ENCODE measurements at regions not wholly inside any gene's neighbourhood (a gene's known extent, or its start where the extent isn't known, plus 50 kb on each side); places are given as distances from the start of the nearest gene placed in this dataset.

DNA sequence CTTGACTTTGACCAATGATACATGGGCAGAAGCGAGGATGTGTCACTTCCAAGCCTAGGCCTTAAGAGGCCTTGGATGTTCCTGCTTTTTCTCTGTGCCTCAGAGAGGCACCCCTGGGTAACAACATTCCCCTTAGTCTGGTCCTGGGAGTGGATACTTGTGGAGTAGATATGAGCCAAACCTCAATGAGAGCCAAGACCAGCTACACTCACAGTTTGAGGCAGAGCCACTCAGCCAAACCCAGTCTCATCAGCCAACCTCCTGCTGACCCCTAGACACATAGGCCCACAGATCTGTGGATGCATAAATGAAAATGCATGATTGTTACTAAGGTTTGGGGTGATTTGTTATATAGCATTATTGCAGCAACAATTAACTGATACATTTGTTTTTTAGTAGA lies 114.2 kb downstream of the ZNF621 start:
- H3K27ac ChIP-seq (ENCODE audit: low read depth, low read length, poor library complexity, severe bottlenecking), result no peak overlapping the region
- DNase-seq (ENCODE audit: low spot score), result no peak
- CTCF ChIA-PET (ENCODE audit: unreplicated experiment), result no interaction called here
- TF ChIP-seq, protein P1, sequence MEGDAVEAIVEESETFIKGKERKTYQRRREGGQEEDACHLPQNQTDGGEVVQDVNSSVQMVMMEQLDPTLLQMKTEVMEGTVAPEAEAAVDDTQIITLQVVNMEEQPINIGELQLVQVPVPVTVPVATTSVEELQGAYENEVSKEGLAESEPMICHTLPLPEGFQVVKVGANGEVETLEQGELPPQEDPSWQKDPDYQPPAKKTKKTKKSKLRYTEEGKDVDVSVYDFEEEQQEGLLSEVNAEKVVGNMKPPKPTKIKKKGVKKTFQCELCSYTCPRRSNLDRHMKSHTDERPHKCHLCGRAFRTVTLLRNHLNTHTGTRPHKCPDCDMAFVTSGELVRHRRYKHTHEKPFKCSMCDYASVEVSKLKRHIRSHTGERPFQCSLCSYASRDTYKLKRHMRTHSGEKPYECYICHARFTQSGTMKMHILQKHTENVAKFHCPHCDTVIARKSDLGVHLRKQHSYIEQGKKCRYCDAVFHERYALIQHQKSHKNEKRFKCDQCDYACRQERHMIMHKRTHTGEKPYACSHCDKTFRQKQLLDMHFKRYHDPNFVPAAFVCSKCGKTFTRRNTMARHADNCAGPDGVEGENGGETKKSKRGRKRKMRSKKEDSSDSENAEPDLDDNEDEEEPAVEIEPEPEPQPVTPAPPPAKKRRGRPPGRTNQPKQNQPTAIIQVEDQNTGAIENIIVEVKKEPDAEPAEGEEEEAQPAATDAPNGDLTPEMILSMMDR (conservative IDR thresholded peaks at IDR 0.05; ENCODE audit: low read length), result no peak
- TF ChIP-seq EZH2phosphoT487 (IDR thresholded peaks at IDR 0.05; ENCODE audit: borderline replicate concordance, low read depth, low read length), result no peak
- no peak overlapping the region for H3K4me2 ChIP-seq (ENCODE audit: low read length)
- no peaks in the 10 kb centered on the region for H3K79me2 ChIP-seq (ENCODE audit: insufficient read depth, low read depth, low read length)
- POLR2A ChIA-PET, result no interaction called here
- intact Hi-C loops (cut with micrococcal nuclease; ENCODE audit: unreplicated experiment), result no loop called here
- BruUV-seq (replicated peaks), result no TSS peak
- no peaks in the 10 kb centered on the region for H3K4me1 ChIP-seq (ENCODE audit: insufficient read depth, low read length, poor library complexity, severe bottlenecking)
- no peaks in the 10 kb centered on the region for H3K9me3 ChIP-seq (ENCODE audit: low read length)
- H3K9me2 ChIP-seq (ENCODE audit: insufficient read depth, low read length), result no peaks in the 10 kb centered on the region
- no peaks in the 10 kb centered on the region for H3K36me3 ChIP-seq (ENCODE audit: insufficient read depth, low read length)
- H2AFZ ChIP-seq (ENCODE audit: low read length), result no peak overlapping the region
- no peaks in the 10 kb centered on the region for H4K20me1 ChIP-seq (ENCODE audit: insufficient read depth, low read length)
- H3K4me3 ChIP-seq (ENCODE audit: low read depth, low read length, poor library complexity, severe bottlenecking), result no peak overlapping the region

DNA sequence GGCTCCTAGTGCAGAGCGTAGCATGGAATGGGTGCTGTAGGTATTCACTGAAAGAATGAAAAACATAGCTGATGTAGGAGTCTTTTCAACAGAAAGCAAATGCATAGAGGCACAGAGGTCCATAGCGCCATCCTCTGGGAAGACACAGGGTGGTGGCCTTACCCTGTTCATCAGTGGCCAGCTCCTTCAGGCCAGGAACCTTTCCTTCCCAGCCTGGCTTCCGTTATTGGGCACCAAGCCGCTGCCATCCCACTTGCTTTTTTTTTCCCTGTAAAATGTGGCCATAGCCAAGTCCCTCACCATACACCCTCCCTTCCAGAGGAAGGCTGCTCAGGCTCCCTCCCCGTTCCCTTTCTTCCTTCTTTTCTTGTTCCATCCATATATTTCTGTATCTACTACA lies 118.1 kb downstream of the ZNF621 start:
- Histone ChIP-seq H3K27ac (ENCODE audit: low read depth, low read length, poor library complexity, severe bottlenecking) (no peak overlapping the region), H3K4me1 (ENCODE audit: insufficient read depth, low read length, poor library complexity, severe bottlenecking) (no peaks in the 10 kb centered on the region), H4K20me1 (ENCODE audit: insufficient read depth, low read length) (no peaks in the 10 kb centered on the region), H3K4me3 (ENCODE audit: low read depth, low read length, poor library complexity, severe bottlenecking) (no peak overlapping the region), H3K9me2 (ENCODE audit: insufficient read depth, low read length) (no peaks in the 10 kb centered on the region), H3K4me2 (ENCODE audit: low read length) (no peak overlapping the region), H3K9me3 (ENCODE audit: low read length) (no peaks in the 10 kb centered on the region), H3K36me3 (ENCODE audit: insufficient read depth, low read length) (no peaks in the 10 kb centered on the region), H2AFZ (ENCODE audit: low read length) (no peak overlapping the region), H3K79me2 (ENCODE audit: insufficient read depth, low read depth, low read length) (no peaks in the 10 kb centered on the region)
- intact Hi-C loops (cut with micrococcal nuclease; ENCODE audit: unreplicated experiment), result no loop called here
- ChIA-PET POLR2A (no interaction called here), CTCF (ENCODE audit: unreplicated experiment) (no interaction called here)
- no TSS peak for BruUV-seq (replicated peaks)
- no peak for DNase-seq (ENCODE audit: low spot score)
- TF ChIP-seq, protein P1 (conservative IDR thresholded peaks at IDR 0.05; ENCODE audit: low read length), result no peak
- no peak for TF ChIP-seq EZH2phosphoT487 (IDR thresholded peaks at IDR 0.05; ENCODE audit: borderline replicate concordance, low read depth, low read length)

DNA sequence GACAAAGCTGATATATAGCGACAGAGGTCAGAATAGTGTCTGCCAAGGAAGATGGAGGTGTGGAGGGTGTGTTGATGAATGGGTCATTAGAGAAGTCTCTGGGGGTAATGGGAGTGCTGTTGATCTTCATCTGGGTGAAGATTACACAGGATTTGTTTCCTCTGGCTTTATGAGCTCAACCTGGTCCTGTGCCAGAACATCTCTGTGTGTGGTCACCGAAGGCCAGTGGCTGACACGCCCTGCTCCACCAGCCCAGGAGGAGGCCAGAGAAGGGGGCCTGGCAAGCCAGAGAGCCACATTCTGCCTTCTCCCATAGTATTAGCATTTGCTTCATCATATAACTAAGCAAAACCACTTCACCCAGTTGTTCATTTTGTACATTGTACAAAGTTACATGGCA lies 121.1 kb downstream of the ZNF621 start:
- Histone ChIP-seq H3K4me3 (ENCODE audit: low read depth, low read length, poor library complexity, severe bottlenecking) (no peak overlapping the region), H2AFZ (ENCODE audit: low read length) (no peak overlapping the region), H3K4me2 (ENCODE audit: low read length) (no peak overlapping the region), H3K79me2 (ENCODE audit: insufficient read depth, low read depth, low read length) (no peaks in the 10 kb centered on the region), H3K36me3 (ENCODE audit: insufficient read depth, low read length) (no peaks in the 10 kb centered on the region), H3K27ac (ENCODE audit: low read depth, low read length, poor library complexity, severe bottlenecking) (no peak overlapping the region), H4K20me1 (ENCODE audit: insufficient read depth, low read length) (no peaks in the 10 kb centered on the region), H3K9me3 (ENCODE audit: low read length) (no peaks in the 10 kb centered on the region), H3K9me2 (ENCODE audit: insufficient read depth, low read length) (no peaks in the 10 kb centered on the region), H3K4me1 (ENCODE audit: insufficient read depth, low read length, poor library complexity, severe bottlenecking) (no peaks in the 10 kb centered on the region)
- ChIA-PET POLR2A (interaction anchor here (0.7 to 0.9 kb wide), 2 partner anchors 11 to 65 kb away, joined by 3 to 6 read pairs; no protein-coding TSS in a partner anchor), CTCF (ENCODE audit: unreplicated experiment) (no interaction called here)
- TF ChIP-seq, protein P1 (conservative IDR thresholded peaks at IDR 0.05; ENCODE audit: low read length), result no peak
- no peak for TF ChIP-seq EZH2phosphoT487 (IDR thresholded peaks at IDR 0.05; ENCODE audit: borderline replicate concordance, low read depth, low read length)
- intact Hi-C loops (cut with micrococcal nuclease; ENCODE audit: unreplicated experiment), result no loop called here
- no peak for DNase-seq (ENCODE audit: low spot score)
- BruUV-seq (replicated peaks), result no TSS peak

Measured in OCI-LY7 (cell line).